ENCODE measurements at regions not wholly inside any gene's neighbourhood (a gene's known extent, or its start where the extent isn't known, plus 50 kb on each side); places are given as distances from the start of the nearest gene placed in this dataset.
"Not testable (repeated sequence)": the region's sequence is repeated elsewhere in the genome, so short reads cannot be mapped to it uniquely, and the experiment has no call there.

DNA sequence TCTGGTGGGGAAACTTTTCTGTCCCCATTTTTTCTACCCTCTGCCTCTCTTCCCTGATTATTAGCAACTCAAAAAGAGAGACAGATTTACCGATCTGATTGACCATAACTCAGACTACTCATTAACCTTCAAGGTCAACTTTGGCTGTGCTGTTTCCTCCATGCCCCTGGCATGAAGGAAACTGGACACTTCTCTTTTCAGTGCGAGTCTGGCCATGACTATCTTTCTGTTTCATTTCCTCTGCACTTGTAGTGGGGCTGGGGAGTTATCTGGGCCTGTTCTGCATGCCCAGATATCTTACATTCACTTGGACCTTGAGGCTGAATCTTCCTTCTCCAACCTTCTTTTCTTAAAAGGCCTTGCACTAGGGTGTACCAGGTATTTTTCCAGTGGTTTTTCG lies 76.9 kb upstream of the SLCO2A1 start:
- TF ChIP-seq POLR2A (IDR thresholded peaks at IDR 0.05; ENCODE audit: low read length): no peak
- no peak for TF ChIP-seq GATA1 (IDR thresholded peaks at IDR 0.05; ENCODE audit: low read depth, low read length)
- DNase-seq: no peak

DNA sequence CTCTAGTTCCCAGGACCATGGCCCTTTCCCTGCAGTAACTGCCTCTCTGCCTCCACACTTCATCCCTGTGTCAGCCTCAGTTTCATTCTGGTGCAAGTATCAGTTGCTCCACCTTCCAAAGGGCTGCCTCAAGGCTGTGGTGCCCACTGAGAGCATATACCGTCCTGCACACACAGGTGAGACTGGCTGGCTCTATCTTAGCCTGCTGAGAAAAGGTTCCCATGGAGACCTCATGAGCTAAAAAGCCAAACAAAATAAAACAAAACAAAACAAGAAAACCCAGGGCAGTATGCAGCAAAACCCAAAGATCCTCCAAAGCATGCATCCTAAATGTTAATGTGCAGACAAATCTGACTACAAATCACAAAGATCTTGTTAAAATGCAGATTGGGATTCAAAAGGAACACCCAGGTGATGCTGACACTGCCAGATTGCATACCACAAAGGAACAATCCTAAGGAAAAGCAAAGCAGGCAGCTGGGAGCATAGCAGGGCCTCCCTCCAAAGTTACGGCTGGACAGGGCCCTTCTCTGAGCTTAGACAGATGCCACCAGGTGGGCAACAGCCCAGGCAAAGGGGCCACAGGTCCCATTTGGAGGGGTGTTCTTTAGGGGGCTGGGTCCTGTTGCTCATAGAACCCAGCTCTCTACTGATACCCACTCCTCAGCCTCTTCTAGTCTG lies 76.3 kb upstream of the SLCO2A1 start:
- no peak for DNase-seq
- TF ChIP-seq POLR2A (IDR thresholded peaks at IDR 0.05; ENCODE audit: low read length): no peak
- no peak for TF ChIP-seq GATA1 (IDR thresholded peaks at IDR 0.05; ENCODE audit: low read depth, low read length)

DNA sequence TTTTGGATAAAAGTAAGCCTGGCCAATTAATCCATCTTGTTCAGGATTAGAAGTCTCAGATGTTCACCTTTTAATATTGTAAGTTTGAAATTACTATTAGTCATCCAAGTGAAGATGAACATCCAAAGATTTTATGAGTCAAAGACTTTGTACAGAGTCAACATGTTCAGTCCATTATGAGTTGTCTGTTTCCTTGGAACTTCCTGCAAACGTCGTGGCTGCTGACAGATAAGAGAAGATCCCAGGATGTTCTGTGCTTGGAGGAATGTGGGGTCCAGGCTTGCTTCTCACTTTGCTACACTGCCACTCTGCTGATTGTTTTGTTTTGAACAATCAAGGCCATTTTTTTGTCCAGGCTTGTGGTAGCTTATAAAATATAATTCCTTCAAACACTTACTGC lies 74.3 kb upstream of the SLCO2A1 start:
- no peak for DNase-seq
- no peak for TF ChIP-seq GATA1 (IDR thresholded peaks at IDR 0.05; ENCODE audit: low read depth, low read length)
- no peak for TF ChIP-seq POLR2A (IDR thresholded peaks at IDR 0.05; ENCODE audit: low read length)

DNA sequence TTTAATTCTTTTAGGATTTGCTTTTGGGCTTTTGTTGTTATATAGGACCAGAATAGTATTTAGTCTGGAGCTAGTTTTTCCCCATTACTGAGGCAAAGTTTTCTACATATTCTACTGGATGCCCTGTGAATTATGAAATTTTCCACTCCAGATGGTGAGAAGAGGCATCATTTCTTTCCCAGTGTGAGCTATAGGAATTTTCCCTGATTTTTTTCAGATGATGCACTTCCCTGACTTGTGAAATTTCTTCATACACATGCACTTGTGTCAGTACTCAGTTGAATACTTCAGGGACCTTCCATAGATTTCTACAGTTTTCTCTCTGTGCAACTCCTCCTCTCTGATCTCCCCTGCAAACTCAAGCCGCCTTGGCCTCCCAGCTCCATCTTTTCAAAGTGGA lies 73.7 kb upstream of the SLCO2A1 start:
- TF ChIP-seq GATA1 (IDR thresholded peaks at IDR 0.05; ENCODE audit: low read depth, low read length) (no peak), POLR2A (IDR thresholded peaks at IDR 0.05; ENCODE audit: low read length) (no peak)

DNA sequence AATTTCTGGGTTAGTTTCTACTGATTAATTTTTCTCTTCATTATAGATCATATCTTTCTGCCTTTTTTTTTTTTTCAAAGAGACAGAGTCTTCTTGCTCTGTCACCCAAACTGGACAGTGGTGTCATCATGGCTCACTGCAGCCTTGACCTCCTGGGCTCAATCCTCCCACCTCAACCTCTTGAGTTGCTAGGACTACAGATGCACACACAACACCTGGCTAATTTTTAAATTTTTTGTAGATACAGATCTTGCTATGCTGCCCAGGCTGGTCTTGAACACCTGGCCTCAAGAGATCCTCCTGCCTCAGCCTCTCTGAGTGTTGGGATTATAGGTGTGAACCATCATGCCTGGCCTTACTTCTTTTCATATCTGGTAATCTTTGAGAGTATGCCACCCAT lies 73.3 kb upstream of the SLCO2A1 start:
- no peak for TF ChIP-seq POLR2A (IDR thresholded peaks at IDR 0.05; ENCODE audit: low read length)
- no peak for TF ChIP-seq GATA1 (IDR thresholded peaks at IDR 0.05; ENCODE audit: low read depth, low read length)
- no peak for DNase-seq

More for the DNA sequence above, 73.7 kb upstream of the SLCO2A1 start:
- no peak for DNase-seq

DNA sequence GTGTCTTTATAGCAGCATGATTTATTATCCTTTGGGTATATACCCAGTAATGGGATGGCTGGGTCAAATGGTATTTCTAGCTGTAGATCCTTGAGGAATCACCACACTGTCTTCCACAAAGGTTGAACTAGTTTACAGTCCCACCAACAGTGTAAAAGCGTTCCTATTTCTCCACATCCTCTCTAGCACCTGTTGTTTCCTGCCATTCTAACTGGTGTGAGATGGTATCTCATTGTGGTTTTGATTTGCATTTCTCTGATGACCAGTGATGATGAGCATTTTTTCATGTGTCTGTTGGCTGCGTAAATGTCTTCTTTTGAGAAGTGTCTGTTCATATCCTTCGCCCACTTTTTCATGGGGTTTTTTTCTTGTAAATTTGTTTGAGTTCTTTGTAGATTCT lies 66.5 kb upstream of the SLCO2A1 start:
- DNase-seq: not testable (repeated sequence)

DNA sequence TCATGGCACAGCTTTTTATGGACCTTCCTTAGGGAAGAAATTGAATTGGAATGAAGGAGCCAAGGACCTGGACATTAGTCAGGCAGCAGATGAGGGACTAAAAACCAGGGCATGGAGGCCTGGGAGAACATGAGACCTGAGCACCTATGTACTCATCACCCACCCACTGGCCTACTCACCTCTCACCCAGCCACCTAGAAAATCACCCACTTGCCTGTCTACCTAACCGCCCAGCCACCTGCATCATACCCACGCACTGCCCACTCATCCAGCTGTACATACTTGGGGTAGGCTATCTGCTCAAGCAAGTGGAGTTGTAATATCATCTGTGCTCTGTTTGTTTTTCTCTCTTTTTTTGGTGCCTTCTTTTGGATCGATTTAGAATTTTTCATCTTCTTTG lies 65.3 kb upstream of the SLCO2A1 start:
- no peak for DNase-seq
- TF ChIP-seq POLR2A (IDR thresholded peaks at IDR 0.05; ENCODE audit: low read length) (no peak), GATA1 (IDR thresholded peaks at IDR 0.05; ENCODE audit: low read depth, low read length) (no peak)

DNA sequence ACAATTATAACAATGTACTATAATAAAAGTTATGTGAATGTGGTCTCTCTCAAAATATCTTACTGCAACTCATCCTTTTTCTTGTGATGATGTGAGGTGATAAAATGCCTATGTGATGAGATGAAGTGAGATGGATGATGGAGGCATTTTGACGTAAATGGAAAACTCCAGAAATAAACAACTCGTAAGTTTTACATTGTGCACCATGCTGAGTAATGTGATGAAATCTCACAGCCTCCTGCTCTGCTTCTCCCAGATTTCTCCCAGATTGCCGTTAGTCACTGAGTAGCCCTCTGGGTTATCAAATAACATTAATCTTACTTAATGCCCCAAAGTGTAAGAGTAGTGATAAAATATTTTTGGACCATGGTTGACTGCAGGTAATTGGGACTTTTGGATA lies 64.8 kb upstream of the SLCO2A1 start:
- TF ChIP-seq GATA1 (IDR thresholded peaks at IDR 0.05; ENCODE audit: low read depth, low read length): no peak
- TF ChIP-seq POLR2A (IDR thresholded peaks at IDR 0.05; ENCODE audit: low read length): no peak

DNA sequence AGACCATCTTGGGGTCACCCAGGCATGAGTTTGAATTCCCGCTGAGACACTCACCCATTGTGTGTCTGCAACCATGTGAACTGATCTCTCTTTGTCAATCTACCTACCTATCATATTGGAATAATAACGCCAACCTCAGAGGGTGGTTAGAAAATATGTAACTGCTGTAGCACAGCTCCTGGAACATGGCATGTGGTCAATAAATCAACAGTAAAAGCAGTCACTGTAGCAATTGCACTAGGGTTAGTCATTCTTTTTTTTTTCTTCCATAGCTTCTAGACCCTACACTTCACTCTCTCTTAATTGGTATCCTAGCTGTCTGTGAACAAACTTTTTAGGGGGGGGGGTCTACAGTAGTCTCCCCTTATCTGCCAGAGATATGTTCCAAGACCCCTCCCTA lies 64.2 kb upstream of the SLCO2A1 start:
- TF ChIP-seq GATA1 (IDR thresholded peaks at IDR 0.05; ENCODE audit: low read depth, low read length): no peak
- TF ChIP-seq POLR2A (IDR thresholded peaks at IDR 0.05; ENCODE audit: low read length): no peak
- no peak for DNase-seq

More for the DNA sequence above, 64.8 kb upstream of the SLCO2A1 start:
- no peak for DNase-seq

DNA sequence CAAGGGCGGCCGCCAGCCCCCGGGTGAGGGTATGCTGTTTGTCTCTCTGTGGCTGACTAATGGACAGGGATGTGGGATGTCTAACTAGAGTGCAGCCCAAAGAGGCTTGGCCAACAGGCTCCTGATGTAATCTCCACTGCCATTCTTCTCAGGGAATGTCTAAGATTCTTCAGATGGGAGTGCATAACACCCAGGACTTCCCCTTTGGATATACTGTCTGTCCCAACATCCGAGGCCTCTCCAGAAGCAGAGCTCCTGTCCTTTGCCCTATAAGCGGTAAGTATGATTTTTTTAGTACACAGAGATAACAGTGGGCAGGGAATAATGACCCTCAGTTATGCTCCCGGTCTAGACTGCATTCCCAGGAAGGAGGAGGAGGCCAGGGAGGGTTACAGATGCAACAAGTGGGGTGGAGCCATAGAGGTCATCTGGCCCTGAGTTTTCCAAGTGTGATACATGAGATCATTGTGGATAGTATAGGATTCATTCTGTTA lies 62.5 kb upstream of the SLCO2A1 start:
- DNase-seq: no peak
- TF ChIP-seq POLR2A (IDR thresholded peaks at IDR 0.05; ENCODE audit: low read length) (no peak), GATA1 (IDR thresholded peaks at IDR 0.05; ENCODE audit: low read depth, low read length) (no peak)

DNA sequence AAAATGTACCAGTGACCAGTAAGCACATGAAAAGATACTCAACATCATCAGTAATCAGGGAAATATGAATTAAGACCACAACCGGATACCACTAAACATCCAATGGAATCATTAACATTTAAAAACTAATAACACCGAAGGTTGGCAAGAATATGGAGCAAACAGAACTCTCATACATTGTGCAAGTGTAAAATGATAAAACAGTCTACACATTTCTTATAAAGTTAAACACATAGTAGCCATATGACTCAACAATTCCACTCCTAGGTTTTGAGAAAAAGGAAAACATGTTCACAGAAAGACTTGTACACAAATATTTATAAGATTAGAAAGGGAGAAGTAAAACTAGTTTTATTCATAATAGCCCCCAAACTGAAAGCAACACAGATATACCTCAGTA lies 60.3 kb upstream of the SLCO2A1 start:
- DNase-seq: no peak
- TF ChIP-seq GATA1 (IDR thresholded peaks at IDR 0.05; ENCODE audit: low read depth, low read length) (no peak), POLR2A (IDR thresholded peaks at IDR 0.05; ENCODE audit: low read length) (no peak)

DNA sequence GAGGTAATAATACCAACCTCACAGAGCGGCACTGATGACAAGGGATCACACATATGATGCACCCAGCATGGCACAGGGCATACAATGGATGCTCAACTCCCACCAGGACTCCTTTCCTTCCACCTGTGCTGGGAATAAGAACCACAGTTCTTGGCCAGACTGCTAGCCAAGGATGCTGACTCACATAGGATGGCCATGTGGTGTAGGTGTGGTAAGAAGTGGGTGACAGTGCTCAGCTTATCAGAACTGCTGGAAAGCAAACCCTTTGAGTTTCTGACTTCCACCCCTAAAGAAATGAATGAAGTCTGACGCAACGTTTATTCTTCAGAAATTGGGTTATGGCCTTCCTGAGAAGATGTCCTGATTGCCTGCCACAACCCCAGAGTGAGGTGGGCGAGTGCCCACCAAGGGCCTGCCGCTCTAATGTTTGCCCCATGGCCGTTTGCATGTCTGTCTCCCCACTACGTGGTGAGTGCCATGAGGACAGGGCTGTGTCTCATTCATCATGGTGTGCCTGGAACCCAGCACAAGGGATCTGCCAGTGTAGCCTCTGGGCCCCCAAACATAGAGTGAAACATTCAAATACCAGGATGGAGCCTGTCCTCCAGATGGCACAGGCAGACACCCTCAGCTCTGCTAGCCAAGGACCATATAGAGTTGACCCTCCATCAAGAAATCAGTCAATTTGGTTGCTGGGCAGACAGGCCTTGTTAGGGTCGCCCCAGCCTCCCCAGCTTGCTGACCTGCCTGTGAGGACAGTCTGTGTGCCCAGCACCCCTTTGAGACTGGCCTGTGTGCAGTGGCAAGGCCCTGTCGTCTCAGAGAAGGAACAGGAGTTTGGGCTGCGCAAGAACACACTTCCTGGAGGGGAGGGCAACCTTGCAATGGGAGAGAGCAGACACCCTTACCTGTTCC lies 57.6 kb upstream of the SLCO2A1 start:
- TF ChIP-seq POLR2A (IDR thresholded peaks at IDR 0.05; ENCODE audit: low read length) (no peak), GATA1 (IDR thresholded peaks at IDR 0.05; ENCODE audit: low read depth, low read length) (no peak)

DNA sequence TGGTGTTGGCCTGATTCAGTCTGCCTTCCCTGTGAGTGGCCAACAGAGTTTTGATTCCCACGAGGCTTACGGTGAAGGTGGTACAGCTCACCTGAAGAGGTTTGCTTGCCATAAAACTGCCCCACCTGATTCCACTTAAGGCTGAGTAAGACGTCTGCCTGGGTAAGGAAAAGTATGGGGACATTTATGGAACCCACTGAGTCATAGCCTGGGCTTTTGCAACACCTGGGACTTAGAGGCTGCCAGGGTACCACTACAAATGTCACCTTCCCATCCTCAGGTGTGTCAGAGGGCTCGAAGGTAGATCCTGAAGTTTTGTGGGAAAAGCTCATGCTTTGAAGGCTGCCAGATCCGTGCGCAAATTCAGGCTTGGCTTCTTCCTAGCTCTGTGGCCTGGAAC lies 56.9 kb upstream of the SLCO2A1 start:
- DNase-seq: no peak
- TF ChIP-seq POLR2A (IDR thresholded peaks at IDR 0.05; ENCODE audit: low read length) (no peak), GATA1 (IDR thresholded peaks at IDR 0.05; ENCODE audit: low read depth, low read length) (no peak)

More for the DNA sequence above, 57.6 kb upstream of the SLCO2A1 start:
- DNase-seq: peak in 1 of 2 experiments; percentile 38

DNA sequence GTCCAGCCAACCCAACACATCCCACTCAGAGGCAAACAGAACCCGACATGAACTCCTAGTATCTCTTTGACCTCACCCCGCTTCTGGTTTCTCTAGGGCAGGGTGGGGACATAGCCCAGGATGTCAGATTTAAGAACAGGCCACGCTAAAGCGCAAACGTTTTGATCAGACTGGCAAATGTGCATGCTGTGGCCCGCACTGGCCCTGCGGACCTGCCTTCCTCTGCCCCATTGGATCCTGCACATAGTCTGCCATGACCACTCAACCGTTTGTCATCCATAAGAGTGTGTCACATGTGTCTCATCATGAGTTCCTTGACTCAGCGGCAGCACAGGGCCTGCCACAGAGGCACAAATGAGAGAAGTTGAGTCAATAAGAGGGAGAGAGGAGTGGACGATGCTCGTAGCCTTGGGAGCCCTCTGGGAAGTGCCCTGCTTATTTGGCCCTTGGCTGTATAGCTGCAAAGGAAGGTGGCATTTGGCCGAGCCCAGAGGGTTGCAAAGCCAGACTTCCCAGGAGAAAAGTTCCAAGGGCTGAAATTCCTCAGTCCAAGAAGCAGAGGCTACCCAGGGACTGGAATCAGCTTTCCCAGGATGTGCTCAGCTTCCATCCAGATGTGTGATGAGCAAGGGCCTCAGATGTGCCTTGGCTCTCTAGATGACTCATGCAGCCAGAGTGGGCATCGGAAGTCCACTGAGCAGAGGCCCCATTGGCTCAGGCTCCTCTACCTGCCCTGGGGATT lies 55.5 kb upstream of the SLCO2A1 start:
- DNase-seq: no peak
- TF ChIP-seq GATA1 (IDR thresholded peaks at IDR 0.05; ENCODE audit: low read depth, low read length): no peak
- no peak for TF ChIP-seq POLR2A (IDR thresholded peaks at IDR 0.05; ENCODE audit: low read length)

All from erythroblast (primary cell).